ENCODE measurements at regions not wholly inside any gene's neighbourhood (a gene's known extent, or its start where the extent isn't known, plus 50 kb on each side); places are given as distances from the start of the nearest gene placed in this dataset.

DNA sequence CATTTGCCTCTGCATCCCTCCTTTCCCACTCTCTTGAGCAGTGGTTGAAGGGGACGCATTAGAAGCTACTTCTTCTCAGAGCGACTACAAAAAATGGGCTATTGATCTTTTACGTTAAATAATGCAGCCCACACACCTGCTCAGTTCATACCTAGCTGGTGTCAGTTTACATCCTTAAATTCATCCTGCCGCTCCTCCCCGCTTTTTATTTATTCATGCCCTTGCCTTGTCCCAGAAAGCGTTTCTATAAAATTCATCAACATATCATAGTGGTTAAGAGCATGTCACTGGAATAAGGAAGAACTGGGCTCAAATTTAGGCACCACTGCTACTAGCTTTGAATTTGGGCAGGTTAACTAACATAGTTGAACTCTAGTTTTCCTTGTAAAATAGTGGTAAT lies 66.0 kb upstream of the TINAGL1 start:
- Mint-ChIP-seq H3K36me3 (ENCODE audit: low read depth) (no peaks in the 10 kb centered on the region), H3K27ac (no peak overlapping the region), H3K4me1 (peaks cover 21% of the 10 kb centered on the region), H3K27me3 (ENCODE audit: low read depth, poor library complexity) (peaks cover 12% of the 10 kb centered on the region), H3K4me3 (no peak overlapping the region), H3K9me3 (no peaks in the 10 kb centered on the region)
- no peak for DNase-seq
- TF ChIP-seq, protein P1, sequence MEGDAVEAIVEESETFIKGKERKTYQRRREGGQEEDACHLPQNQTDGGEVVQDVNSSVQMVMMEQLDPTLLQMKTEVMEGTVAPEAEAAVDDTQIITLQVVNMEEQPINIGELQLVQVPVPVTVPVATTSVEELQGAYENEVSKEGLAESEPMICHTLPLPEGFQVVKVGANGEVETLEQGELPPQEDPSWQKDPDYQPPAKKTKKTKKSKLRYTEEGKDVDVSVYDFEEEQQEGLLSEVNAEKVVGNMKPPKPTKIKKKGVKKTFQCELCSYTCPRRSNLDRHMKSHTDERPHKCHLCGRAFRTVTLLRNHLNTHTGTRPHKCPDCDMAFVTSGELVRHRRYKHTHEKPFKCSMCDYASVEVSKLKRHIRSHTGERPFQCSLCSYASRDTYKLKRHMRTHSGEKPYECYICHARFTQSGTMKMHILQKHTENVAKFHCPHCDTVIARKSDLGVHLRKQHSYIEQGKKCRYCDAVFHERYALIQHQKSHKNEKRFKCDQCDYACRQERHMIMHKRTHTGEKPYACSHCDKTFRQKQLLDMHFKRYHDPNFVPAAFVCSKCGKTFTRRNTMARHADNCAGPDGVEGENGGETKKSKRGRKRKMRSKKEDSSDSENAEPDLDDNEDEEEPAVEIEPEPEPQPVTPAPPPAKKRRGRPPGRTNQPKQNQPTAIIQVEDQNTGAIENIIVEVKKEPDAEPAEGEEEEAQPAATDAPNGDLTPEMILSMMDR (IDR thresholded peaks at IDR 0.05) = no peak

DNA sequence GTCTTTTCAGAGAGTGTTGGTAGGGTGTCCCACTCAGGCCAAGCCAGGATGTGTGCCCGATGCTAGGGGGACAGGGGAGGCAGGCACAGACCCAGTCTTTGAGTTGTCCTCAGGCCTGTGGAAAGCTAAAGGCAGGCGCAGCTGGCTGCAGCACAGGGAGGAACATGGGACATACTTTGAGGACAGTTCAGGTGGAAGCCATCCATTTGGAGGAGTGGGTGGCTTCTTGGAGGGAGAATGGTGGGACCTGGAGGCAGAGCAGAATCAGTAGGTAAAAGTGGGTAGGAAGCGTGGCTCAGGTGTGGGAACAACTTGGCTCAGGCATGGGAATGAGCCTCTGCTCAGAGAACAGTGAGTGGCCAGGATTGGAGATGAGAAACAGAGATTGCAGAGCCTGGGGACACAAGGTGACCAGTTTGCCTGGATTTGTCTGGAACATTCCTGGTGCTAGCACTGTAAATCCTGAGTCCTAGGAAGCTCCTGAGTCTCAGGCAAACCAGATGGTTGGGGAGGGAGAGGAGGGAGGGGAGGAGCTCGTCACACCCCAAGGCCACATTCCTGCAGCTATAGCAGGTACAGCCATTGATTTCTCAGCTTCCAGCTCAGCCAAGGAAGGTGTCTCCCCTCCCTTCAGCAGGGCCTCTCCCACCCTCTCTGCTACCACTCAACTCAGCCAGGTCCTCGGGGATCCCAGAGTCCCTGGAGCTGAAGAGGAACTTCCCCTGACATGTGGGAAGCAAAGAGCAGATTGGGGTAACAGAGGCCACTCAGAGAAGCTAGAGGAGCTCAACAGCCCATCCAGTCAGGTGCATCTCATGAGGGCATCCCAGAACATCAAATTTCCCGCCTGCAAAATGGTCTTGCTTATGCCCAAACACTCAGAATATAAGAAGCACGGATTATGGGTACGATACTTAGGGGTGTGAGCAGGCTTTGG lies 65.2 kb upstream of the TINAGL1 start:
- H3K4me3 Mint-ChIP-seq = no peak overlapping the region
- no peaks in the 10 kb centered on the region for H3K9me3 Mint-ChIP-seq
- H3K27me3 Mint-ChIP-seq (ENCODE audit: low read depth, poor library complexity) = peaks cover 12% of the 10 kb centered on the region
- no peak for DNase-seq
- H3K27ac Mint-ChIP-seq = no peak overlapping the region
- no peaks in the 10 kb centered on the region for H3K36me3 Mint-ChIP-seq (ENCODE audit: low read depth)
- TF ChIP-seq, protein P1 (IDR thresholded peaks at IDR 0.05) = no peak
- peaks cover 23% of the 10 kb centered on the region for H3K4me1 Mint-ChIP-seq

DNA sequence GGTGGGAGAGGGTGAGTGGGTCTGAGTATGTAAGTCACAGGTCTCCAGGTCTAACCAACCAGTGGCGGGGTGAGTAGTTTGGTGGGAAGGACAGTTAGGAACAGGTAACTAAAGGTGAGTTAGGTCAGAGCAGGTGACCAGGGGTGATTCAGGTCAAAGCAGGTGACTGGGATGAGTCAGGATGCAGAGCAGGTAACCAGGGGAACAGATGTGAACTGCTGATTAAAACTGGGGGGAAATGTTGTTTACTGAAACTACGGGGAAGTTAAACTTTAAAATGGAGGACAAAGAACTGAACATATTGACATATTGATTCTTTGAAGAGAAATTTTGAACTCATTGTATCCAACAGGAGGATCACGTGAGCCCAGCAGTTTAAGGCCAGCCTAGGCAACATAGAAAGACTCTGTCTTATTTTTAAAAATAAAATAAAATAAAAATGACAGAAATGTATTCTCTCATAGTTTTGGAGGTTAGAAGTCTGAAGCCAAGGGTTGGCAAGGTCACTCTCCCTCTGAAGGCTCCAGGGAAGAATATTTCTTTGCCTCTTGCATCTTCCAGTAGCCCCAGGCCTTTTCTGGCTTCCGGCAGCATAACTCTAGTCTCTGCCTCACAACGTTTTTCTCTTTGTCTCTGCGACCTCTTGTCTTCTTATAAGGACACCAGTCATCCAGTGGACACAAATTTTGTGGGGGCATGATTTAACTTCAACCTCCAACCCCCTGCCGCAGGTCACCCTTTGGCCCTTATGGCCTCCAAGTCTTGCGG lies 64.3 kb upstream of the TINAGL1 start:
- TF ChIP-seq, protein P1 (IDR thresholded peaks at IDR 0.05) = no peak
- H3K36me3 Mint-ChIP-seq (ENCODE audit: low read depth) = no peaks in the 10 kb centered on the region
- peaks cover 23% of the 10 kb centered on the region for H3K4me1 Mint-ChIP-seq
- no peak overlapping the region for H3K27ac Mint-ChIP-seq
- H3K9me3 Mint-ChIP-seq = no peaks in the 10 kb centered on the region
- H3K4me3 Mint-ChIP-seq = no peak overlapping the region
- no peak for DNase-seq
- H3K27me3 Mint-ChIP-seq (ENCODE audit: low read depth, poor library complexity) = peaks cover 12% of the 10 kb centered on the region

DNA sequence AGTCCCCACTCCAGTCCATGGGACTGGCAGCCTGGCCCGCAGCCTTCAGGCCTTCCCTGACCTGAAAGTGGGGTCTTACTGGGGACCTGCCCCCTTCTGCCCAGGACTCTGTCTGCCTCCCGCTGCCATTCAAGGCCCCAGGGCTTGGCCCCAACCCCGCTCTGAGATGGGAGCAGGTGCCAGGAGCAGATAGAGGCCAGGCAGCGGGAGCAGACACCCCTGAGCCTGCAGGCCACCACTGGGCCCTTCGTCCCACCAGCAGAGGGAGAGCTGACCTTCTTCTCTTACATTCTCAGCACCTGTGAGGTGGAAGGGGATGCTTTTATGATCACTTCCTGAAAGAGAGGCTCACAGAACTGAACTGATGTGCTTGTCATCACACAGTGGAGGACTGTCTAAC lies 62.2 kb upstream of the TINAGL1 start:
- TF ChIP-seq, protein P1 (IDR thresholded peaks at IDR 0.05) = no peak
- no peak overlapping the region for H3K27ac Mint-ChIP-seq
- no peaks in the 10 kb centered on the region for H3K36me3 Mint-ChIP-seq (ENCODE audit: low read depth)
- H3K27me3 Mint-ChIP-seq (ENCODE audit: low read depth, poor library complexity) = peaks cover 12% of the 10 kb centered on the region
- H3K4me1 Mint-ChIP-seq = peaks cover 15% of the 10 kb centered on the region
- DNase-seq = no peak
- H3K4me3 Mint-ChIP-seq = no peak overlapping the region
- no peaks in the 10 kb centered on the region for H3K9me3 Mint-ChIP-seq

DNA sequence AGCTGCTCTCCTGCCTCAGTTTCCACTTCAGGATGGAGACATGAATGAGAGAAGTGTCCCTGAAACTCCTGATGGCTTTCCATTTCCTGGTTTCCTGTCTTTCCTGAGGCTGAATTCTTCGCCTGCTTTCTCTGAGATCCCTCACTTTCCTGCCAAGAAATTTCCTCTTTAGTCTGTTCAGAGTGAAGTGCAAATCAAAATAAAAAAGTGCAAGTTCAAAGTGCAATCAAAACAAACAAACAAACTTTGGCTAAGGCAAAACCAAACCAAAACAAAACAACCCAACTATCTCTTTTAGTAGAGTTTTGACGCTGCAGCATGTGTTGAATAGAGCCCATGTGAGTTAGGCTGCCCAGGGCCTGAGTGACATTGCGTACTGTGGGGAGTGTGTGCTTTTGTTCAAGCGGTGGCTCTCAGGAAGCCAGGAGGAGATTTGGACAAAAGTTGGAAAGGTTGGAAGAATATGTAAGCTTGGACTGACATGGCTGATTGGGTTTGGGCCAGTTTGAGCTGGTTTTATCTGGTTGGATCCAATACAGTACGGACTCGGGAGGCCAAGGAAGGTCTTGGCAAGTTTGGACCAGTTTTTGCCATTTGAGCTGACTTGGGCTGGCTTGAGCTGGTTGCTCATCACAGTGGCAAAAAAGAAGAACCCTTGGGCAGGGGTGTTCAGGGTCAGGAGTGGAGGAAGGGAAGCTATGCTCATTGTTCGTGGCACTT lies 61.1 kb upstream of the TINAGL1 start:
- H3K27ac Mint-ChIP-seq = peak overlapping the region; percentile 16

More for the DNA sequence above, 61.1 kb upstream of the TINAGL1 start:
- Mint-ChIP-seq H3K27me3 (ENCODE audit: low read depth, poor library complexity) (peaks cover 12% of the 10 kb centered on the region), H3K4me1 (peaks cover 7% of the 10 kb centered on the region), H3K9me3 (no peaks in the 10 kb centered on the region), H3K4me3 (no peak overlapping the region), H3K36me3 (ENCODE audit: low read depth) (no peaks in the 10 kb centered on the region)
- TF ChIP-seq, protein P1 (IDR thresholded peaks at IDR 0.05) = no peak
- DNase-seq = no peak

All from nephron progenitor cell (in vitro differentiated cells).